T-helper 17 cell (primary cell): ENCODE measurements at regions not wholly inside any gene's neighbourhood (a gene's known extent, or its start where the extent isn't known, plus 50 kb on each side); places are given as distances from the start of the nearest gene placed in this dataset.

ENCODE experiments used
- ATAC-seq: fragments of 150-1000 bp; cut with Tn5 transposase; 2 replicates; pipeline ENCODE4 v1.10.0; 2021; ENCODE audit warnings: mild to moderate bottlenecking, moderate library complexity
- DNase-seq, 3 donors: peaks; one replicate each; pipeline versions ENCODE4 v3.0.0 to v3.0.0-alpha.2; 2020 to 2021
- H3K9me3 ChIP-seq: one replicate; pipeline ENCODE4 v1.7.0; 2013; ENCODE audit warnings: low read length, mild to moderate bottlenecking; ENCODE audit not compliant: control insufficient read depth, poor library complexity, severe bottlenecking
- H3K27ac Mint-ChIP-seq: one replicate; pipeline ENCODE4 v1.8.0; 2022; ENCODE audit warnings: mild to moderate bottlenecking, moderate library complexity, mixed read lengths
- H3K27me3 Mint-ChIP-seq: one replicate; pipeline ENCODE4 v1.8.0; 2022; ENCODE audit warnings: mixed read lengths
- H3K36me3 Mint-ChIP-seq: one replicate; pipeline ENCODE4 v1.8.0; 2022; ENCODE audit warnings: low read depth, mixed read lengths
- H3K4me1 Mint-ChIP-seq: one replicate; pipeline ENCODE4 v1.8.0; 2022; ENCODE audit warnings: mild to moderate bottlenecking, mixed read lengths
- H3K4me3 Mint-ChIP-seq: one replicate; pipeline ENCODE4 v1.8.0; 2022; ENCODE audit warnings: mild to moderate bottlenecking, moderate library complexity, mixed read lengths

GRCh38 chr5:82336226-82336958 is 58.2 kb upstream of the RPS23 start:
- H3K27me3 Mint-ChIP-seq: peaks cover 27% of the 10 kb centered on the region
- H3K4me1 Mint-ChIP-seq: no peaks in the 10 kb centered on the region
- no peaks in the 10 kb centered on the region for H3K36me3 Mint-ChIP-seq
- H3K4me3 Mint-ChIP-seq: no peak overlapping the region
- ATAC-seq: no peak
- H3K9me3 ChIP-seq: no peaks in the 10 kb centered on the region
- no peak overlapping the region for H3K27ac Mint-ChIP-seq
- DNase-seq: no peak

GRCh38 chr5:82335806-82336205 is 57.7 kb upstream of the RPS23 start:
- no peak overlapping the region for H3K27ac Mint-ChIP-seq
- H3K4me3 Mint-ChIP-seq: no peak overlapping the region
- no peaks in the 10 kb centered on the region for H3K9me3 ChIP-seq
- no peaks in the 10 kb centered on the region for H3K36me3 Mint-ChIP-seq
- H3K27me3 Mint-ChIP-seq: peaks cover 21% of the 10 kb centered on the region
- no peaks in the 10 kb centered on the region for H3K4me1 Mint-ChIP-seq
- ATAC-seq (no peak), DNase-seq (no peak)

- ATAC-seq (no peak), DNase-seq (no peak)
- H3K9me3 ChIP-seq: no peaks in the 10 kb centered on the region
- H3K4me3 Mint-ChIP-seq: no peak overlapping the region
- no peak overlapping the region for H3K27ac Mint-ChIP-seq
- H3K4me1 Mint-ChIP-seq: no peaks in the 10 kb centered on the region
- H3K27me3 Mint-ChIP-seq: peaks cover 11% of the 10 kb centered on the region
- H3K36me3 Mint-ChIP-seq: no peaks in the 10 kb centered on the region
Observed at GRCh38 chr5:82334856-82335255, 56.7 kb upstream of the RPS23 start.

GRCh38 chr5:82334085-82334692 is 56.0 kb upstream of the RPS23 start:
- H3K9me3 ChIP-seq: no peaks in the 10 kb centered on the region
- Mint-ChIP-seq H3K4me1 (no peaks in the 10 kb centered on the region), H3K27ac (no peak overlapping the region), H3K27me3 (peaks cover 10% of the 10 kb centered on the region), H3K4me3 (no peak overlapping the region), H3K36me3 (no peaks in the 10 kb centered on the region)
- DNase-seq: no peak
- ATAC-seq: no peak

- DNase-seq: no peak
- no peaks in the 10 kb centered on the region for H3K9me3 ChIP-seq
- H3K27me3 Mint-ChIP-seq: peaks cover 4% of the 10 kb centered on the region
- no peaks in the 10 kb centered on the region for H3K4me1 Mint-ChIP-seq
- no peaks in the 10 kb centered on the region for H3K36me3 Mint-ChIP-seq
- H3K27ac Mint-ChIP-seq: no peak overlapping the region
- no peak overlapping the region for H3K4me3 Mint-ChIP-seq
- no peak for ATAC-seq
Observed at GRCh38 chr5:82332886-82333615, 54.9 kb upstream of the RPS23 start.

- no peak for ATAC-seq
- Mint-ChIP-seq H3K27me3 (peaks cover 4% of the 10 kb centered on the region), H3K4me3 (no peak overlapping the region), H3K27ac (no peak overlapping the region), H3K36me3 (no peaks in the 10 kb centered on the region), H3K4me1 (no peaks in the 10 kb centered on the region)
- no peaks in the 10 kb centered on the region for H3K9me3 ChIP-seq
- no peak for DNase-seq
Observed at GRCh38 chr5:82332064-82332855, 54.1 kb upstream of the RPS23 start.

- Mint-ChIP-seq H3K27ac (no peak overlapping the region), H3K4me1 (no peaks in the 10 kb centered on the region), H3K36me3 (no peaks in the 10 kb centered on the region), H3K4me3 (no peak overlapping the region), H3K27me3 (peaks cover 4% of the 10 kb centered on the region)
- DNase-seq (no peak), ATAC-seq (no peak)
- no peaks in the 10 kb centered on the region for H3K9me3 ChIP-seq
Observed at GRCh38 chr5:82331557-82331956, 53.4 kb upstream of the RPS23 start.

- no peak overlapping the region for H3K27ac Mint-ChIP-seq
- peaks cover 4% of the 10 kb centered on the region for H3K27me3 Mint-ChIP-seq
- H3K4me3 Mint-ChIP-seq: no peak overlapping the region
- H3K9me3 ChIP-seq: no peaks in the 10 kb centered on the region
- H3K4me1 Mint-ChIP-seq: no peaks in the 10 kb centered on the region
- ATAC-seq: no peak
- H3K36me3 Mint-ChIP-seq: no peaks in the 10 kb centered on the region
- DNase-seq: no peak
Observed at GRCh38 chr5:82330530-82331270, 52.5 kb upstream of the RPS23 start.

GRCh38 chr5:82329393-82329792 is 51.2 kb upstream of the RPS23 start:
- peaks cover under 1% of the 10 kb centered on the region for H3K27me3 Mint-ChIP-seq
- H3K36me3 Mint-ChIP-seq: no peaks in the 10 kb centered on the region
- DNase-seq: no peak
- no peak for ATAC-seq
- no peak overlapping the region for H3K4me3 Mint-ChIP-seq
- no peaks in the 10 kb centered on the region for H3K9me3 ChIP-seq
- no peaks in the 10 kb centered on the region for H3K4me1 Mint-ChIP-seq
- H3K27ac Mint-ChIP-seq: no peak overlapping the region
